ENCODE measurements at regions not wholly inside any gene's neighbourhood (a gene's known extent, or its start where the extent isn't known, plus 50 kb on each side); places are given as distances from the start of the nearest gene placed in this dataset.
A peak's percentile ranks its signal among the peaks of the same experiment; 100 is the strongest.
"Not testable (repeated sequence)": the region's sequence is repeated elsewhere in the genome, so short reads cannot be mapped to it uniquely, and the experiment has no call there.

GRCh38 chr10:38364073-38364472, 269.9 kb downstream of the ZNF37A start:
- H3K36me3 ChIP-seq = peaks cover 68% of the 10 kb centered on the region

DNA sequence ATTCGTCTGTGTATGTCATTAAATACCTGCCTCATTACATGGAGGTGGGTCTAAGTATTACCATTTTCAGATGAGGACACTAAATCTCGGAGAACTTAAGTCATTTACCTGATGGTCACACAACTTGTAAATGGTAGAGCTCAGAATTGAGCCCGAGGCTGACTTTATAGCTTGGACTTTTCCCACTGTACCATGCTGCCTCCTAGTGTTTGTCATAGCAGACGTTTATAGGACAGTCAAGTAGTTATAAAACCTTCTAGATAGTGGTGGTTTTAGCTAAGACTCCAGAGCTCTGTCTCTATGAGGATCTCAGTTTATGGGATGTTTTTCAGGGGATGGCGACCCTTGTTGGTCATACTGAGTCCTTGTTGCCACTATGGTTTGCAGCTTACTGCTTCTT, 271.8 kb downstream of the ZNF37A start:
- peaks cover 84% of the 10 kb centered on the region for H3K36me3 ChIP-seq
- H3K27ac ChIP-seq; H3K9me3 ChIP-seq; DNase-seq; H3K4me3 ChIP-seq; intact Hi-C loops (cut with DNase I); H3K27me3 ChIP-seq (ENCODE audit: low read depth); H3K4me1 ChIP-seq: not testable (repeated sequence)
- ATAC-seq = peak; percentile 43 to 57
- TF ChIP-seq, protein P1, sequence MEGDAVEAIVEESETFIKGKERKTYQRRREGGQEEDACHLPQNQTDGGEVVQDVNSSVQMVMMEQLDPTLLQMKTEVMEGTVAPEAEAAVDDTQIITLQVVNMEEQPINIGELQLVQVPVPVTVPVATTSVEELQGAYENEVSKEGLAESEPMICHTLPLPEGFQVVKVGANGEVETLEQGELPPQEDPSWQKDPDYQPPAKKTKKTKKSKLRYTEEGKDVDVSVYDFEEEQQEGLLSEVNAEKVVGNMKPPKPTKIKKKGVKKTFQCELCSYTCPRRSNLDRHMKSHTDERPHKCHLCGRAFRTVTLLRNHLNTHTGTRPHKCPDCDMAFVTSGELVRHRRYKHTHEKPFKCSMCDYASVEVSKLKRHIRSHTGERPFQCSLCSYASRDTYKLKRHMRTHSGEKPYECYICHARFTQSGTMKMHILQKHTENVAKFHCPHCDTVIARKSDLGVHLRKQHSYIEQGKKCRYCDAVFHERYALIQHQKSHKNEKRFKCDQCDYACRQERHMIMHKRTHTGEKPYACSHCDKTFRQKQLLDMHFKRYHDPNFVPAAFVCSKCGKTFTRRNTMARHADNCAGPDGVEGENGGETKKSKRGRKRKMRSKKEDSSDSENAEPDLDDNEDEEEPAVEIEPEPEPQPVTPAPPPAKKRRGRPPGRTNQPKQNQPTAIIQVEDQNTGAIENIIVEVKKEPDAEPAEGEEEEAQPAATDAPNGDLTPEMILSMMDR (IDR thresholded peaks at IDR 0.05) = peak; percentile 32

More at GRCh38 chr10:38364073-38364472, 269.9 kb downstream of the ZNF37A start:
- H3K9me3 ChIP-seq; ATAC-seq; H3K27ac ChIP-seq; intact Hi-C loops (cut with DNase I); H3K4me1 ChIP-seq; H3K27me3 ChIP-seq (ENCODE audit: low read depth); H3K4me3 ChIP-seq; DNase-seq: not testable (repeated sequence)

DNA sequence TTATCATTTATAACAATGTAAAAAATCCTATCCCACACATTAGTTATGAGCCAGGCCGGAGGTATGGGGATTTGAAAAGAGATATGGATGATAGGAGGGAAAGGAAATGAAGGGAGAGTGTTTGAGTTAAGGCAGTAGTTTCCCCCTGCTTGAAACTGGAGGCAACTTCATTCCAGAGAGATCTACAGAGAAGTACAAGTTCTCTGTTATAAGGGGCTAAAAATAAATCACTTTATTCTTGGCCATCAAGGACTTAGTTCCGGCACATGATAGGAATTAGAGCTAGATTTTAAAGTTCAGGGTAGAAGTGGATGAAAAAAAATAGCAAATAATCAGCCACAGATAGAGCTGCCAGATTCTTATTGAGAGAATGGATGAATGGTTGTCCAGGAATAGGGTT, 289.7 kb downstream of the ZNF37A start:
- H3K9me3 ChIP-seq; H3K27me3 ChIP-seq (ENCODE audit: low read depth); DNase-seq; H3K36me3 ChIP-seq; H3K4me3 ChIP-seq; H3K27ac ChIP-seq; intact Hi-C loops (cut with DNase I); H3K4me1 ChIP-seq; ATAC-seq: not testable (repeated sequence)

DNA sequence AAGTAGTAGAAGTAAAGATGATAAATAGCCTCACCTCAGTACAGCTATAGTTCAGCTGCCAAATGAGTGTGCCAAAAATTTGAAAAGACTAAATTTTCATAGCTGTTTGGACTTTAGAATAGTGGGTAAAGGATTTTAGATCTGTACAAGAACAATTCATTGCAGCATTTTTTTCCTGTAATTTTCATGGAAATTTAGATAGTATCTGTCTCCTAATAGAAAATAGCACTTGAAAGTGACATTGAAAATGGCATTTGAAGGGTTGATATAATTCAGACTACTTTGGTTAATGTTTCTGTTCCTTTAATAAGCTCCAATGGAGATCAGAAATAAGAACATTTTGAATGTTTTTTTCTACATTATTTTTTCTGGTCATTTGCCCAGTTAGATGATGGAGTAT, 292.7 kb downstream of the ZNF37A start:
- H3K36me3 ChIP-seq; intact Hi-C loops (cut with DNase I); H3K27ac ChIP-seq; H3K4me1 ChIP-seq; H3K27me3 ChIP-seq (ENCODE audit: low read depth); H3K4me3 ChIP-seq; H3K9me3 ChIP-seq; ATAC-seq; DNase-seq: not testable (repeated sequence)

DNA sequence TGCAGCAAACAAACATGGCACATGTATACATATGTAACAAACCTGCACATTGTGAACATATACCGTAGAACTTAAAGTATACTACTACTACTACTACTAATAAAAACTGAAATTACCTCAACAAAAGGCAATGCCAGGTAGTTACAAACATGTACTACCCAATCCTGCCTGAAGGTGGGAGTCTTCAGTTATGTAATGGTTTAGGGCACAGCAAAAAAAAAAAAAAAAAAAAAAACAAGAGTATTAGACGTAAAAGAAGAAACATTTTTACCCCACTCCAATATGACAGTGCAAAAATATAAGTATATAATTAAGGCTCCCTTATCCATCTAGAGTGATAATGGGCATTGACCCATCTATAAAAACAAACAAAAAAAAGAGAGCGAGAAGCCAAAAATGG, 296.6 kb downstream of the ZNF37A start:
- DNase-seq; intact Hi-C loops (cut with DNase I): not testable (repeated sequence)

GRCh38 chr10:38395465-38395864, 301.3 kb downstream of the ZNF37A start:
- H3K36me3 ChIP-seq; H3K4me3 ChIP-seq; DNase-seq; H3K27ac ChIP-seq; intact Hi-C loops (cut with DNase I); H3K9me3 ChIP-seq; ATAC-seq; H3K27me3 ChIP-seq (ENCODE audit: low read depth); H3K4me1 ChIP-seq: not testable (repeated sequence)

More for the DNA sequence above, 296.6 kb downstream of the ZNF37A start:
- H3K9me3 ChIP-seq; H3K27me3 ChIP-seq (ENCODE audit: low read depth); H3K4me3 ChIP-seq; H3K36me3 ChIP-seq; H3K4me1 ChIP-seq; H3K27ac ChIP-seq; ATAC-seq: not testable (repeated sequence)
- TF ChIP-seq, protein P1 (IDR thresholded peaks at IDR 0.05) = peak; percentile 32

- H3K27me3 ChIP-seq (ENCODE audit: low read depth); H3K4me1 ChIP-seq; H3K36me3 ChIP-seq; ATAC-seq; DNase-seq; H3K4me3 ChIP-seq; H3K27ac ChIP-seq; H3K9me3 ChIP-seq; intact Hi-C loops (cut with DNase I): not testable (repeated sequence)
Measured at GRCh38 chr10:38396178-38396954, 302.2 kb downstream of the ZNF37A start.

- intact Hi-C loops (cut with DNase I); H3K27me3 ChIP-seq (ENCODE audit: low read depth); H3K36me3 ChIP-seq; ATAC-seq; DNase-seq; H3K9me3 ChIP-seq; H3K4me1 ChIP-seq: not testable (repeated sequence)
- Histone ChIP-seq H3K4me3 (peak overlapping the region; percentile 65), H3K27ac (peak overlapping the region; percentile 95)
Measured at GRCh38 chr10:38401565-38401964, 307.4 kb downstream of the ZNF37A start.

GRCh38 chr10:38402442-38403346, 308.6 kb downstream of the ZNF37A start:
- H3K36me3 ChIP-seq; H3K27me3 ChIP-seq (ENCODE audit: low read depth); H3K9me3 ChIP-seq; intact Hi-C loops (cut with DNase I); H3K4me1 ChIP-seq: not testable (repeated sequence)
- Histone ChIP-seq H3K4me3 (peak overlapping the region; percentile 65), H3K27ac (peak overlapping the region; percentile 95)
- DNase-seq (peak; percentile 98), ATAC-seq (peak; percentile 100)

DNA sequence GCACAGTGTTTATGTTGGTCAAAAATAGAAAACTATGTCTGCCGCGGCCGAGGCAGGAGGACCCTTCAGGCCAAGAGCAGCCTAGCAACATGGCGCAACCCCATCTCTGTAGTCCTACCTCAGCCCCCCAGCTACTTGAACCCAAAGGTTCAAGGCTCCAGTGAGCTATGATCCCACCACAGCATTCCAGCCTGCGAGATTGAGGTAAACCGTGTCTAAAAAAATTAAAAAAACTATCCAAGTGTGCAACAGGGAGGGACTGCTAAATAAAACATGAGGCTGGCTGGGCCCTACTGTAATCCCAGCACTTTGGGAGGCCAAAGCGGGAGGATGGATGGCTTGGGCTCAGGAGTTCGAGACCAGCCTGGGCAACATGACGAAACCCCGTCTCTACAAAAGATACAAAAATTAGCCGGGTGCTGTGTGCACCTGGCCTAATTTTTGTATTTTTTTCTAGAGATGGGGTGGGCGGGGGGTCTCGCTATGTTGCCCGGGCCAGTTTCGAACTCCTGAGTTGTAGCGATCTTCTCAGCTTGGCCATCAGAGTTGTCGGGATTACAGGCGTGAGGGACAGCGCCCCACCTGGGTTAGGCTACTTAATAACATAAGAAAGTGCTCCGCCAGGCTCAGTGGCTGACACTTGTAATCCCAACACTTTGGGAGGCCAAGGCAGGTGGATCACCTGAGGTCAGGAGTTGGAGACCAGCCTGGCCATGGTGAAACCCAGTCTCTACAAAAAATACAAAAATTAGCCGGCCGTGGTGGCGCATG, 309.4 kb downstream of the ZNF37A start:
- H3K4me1 ChIP-seq; intact Hi-C loops (cut with DNase I); H3K36me3 ChIP-seq; H3K27me3 ChIP-seq (ENCODE audit: low read depth); ATAC-seq; DNase-seq; H3K9me3 ChIP-seq: not testable (repeated sequence)
- Histone ChIP-seq H3K27ac (peak overlapping the region; percentile 91), H3K4me3 (peak overlapping the region; percentile 53)

DNA sequence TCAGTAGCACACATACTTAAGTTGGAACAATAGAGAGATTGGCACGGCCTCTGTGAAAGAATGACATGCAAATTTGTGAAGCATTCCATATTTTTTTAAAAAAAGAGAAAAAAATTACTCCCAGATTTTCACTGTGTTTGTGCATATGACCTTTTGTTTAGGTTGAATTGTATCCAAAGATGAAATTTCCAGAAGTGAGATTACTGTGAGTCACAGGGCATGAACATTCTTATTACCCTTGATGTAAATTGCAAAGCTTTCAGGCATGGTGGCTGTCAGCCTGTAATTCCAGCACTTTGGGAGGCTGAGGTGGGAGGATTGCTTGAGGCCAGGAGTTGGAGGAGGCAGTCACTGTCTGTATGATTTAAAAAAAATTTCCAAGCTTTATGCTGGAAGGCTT, 329.5 kb downstream of the ZNF37A start:
- H3K4me3 ChIP-seq; H3K9me3 ChIP-seq; H3K27me3 ChIP-seq (ENCODE audit: low read depth); H3K36me3 ChIP-seq; DNase-seq; ATAC-seq; H3K27ac ChIP-seq; intact Hi-C loops (cut with DNase I); H3K4me1 ChIP-seq: not testable (repeated sequence)

All from lower lobe of right lung (tissue), 2 donors.